ENCODE measurements at regions not wholly inside any gene's neighbourhood (a gene's known extent, or its start where the extent isn't known, plus 50 kb on each side); places are given as distances from the start of the nearest gene placed in this dataset.

- TF ChIP-seq EZH2 (optimal IDR thresholded peaks at IDR 0.05; ENCODE audit: low read depth, low read length) (no peak), EZH2phosphoT487 (IDR thresholded peaks at IDR 0.05; ENCODE audit: low read length) (no peak)
- TF ChIP-seq, protein P1, sequence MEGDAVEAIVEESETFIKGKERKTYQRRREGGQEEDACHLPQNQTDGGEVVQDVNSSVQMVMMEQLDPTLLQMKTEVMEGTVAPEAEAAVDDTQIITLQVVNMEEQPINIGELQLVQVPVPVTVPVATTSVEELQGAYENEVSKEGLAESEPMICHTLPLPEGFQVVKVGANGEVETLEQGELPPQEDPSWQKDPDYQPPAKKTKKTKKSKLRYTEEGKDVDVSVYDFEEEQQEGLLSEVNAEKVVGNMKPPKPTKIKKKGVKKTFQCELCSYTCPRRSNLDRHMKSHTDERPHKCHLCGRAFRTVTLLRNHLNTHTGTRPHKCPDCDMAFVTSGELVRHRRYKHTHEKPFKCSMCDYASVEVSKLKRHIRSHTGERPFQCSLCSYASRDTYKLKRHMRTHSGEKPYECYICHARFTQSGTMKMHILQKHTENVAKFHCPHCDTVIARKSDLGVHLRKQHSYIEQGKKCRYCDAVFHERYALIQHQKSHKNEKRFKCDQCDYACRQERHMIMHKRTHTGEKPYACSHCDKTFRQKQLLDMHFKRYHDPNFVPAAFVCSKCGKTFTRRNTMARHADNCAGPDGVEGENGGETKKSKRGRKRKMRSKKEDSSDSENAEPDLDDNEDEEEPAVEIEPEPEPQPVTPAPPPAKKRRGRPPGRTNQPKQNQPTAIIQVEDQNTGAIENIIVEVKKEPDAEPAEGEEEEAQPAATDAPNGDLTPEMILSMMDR (IDR thresholded peaks at IDR 0.05; ENCODE audit: low read length): no peak
Measured at GRCh38 chr3:55166576-55167555, 239.0 kb upstream of the LRTM1 start.
